Keratinocyte (primary cell): ENCODE measurements at regions not wholly inside any gene's neighbourhood (a gene's known extent, or its start where the extent isn't known, plus 50 kb on each side); places are given as distances from the start of the nearest gene placed in this dataset.

Experiments used
- DNase-seq: peaks from one replicate; pipeline ENCODE4 v3.0.0-alpha.2; 2011; ENCODE audit warnings: low read depth, missing footprints, low spot score
- FAIRE-seq: peaks from 2 replicates; lab custom pipeline; 2011; peaks lifted over from hg19 to GRCh38; lab: Jason Lieb, UNC
- H2AFZ ChIP-seq: 2 replicates; pipeline ENCODE4 v1.6.0; 2012; ENCODE audit warnings: low read length, control low read depth, inconsistent platforms; ENCODE audit not compliant: control insufficient read depth
- H3K27ac ChIP-seq: 2 replicates; pipeline ENCODE4 v1.5.1; 2011; ENCODE audit warnings: low read length; ENCODE audit not compliant: control insufficient read depth, insufficient read depth
- H3K27me3 ChIP-seq: 3 replicates; pipeline ENCODE4 v1.6.0; 2011; ENCODE audit warnings: low read length; ENCODE audit not compliant: control insufficient read depth, insufficient read depth; ENCODE audit errors: extremely low read depth
- H3K36me3 ChIP-seq, 2 experiments: 2 replicates in 1 of 2; 3 replicates in 1 of 2; pipeline ENCODE4 v1.5.1; 2011; ENCODE audit warnings: low read length in 2 of 2, mild to moderate bottlenecking in 1 of 2; ENCODE audit not compliant: control insufficient read depth in 2 of 2, insufficient read depth in 2 of 2; ENCODE audit errors: extremely low read depth in 1 of 2
- H3K4me1 ChIP-seq: 3 replicates; pipeline ENCODE4 v1.5.1; 2011; ENCODE audit warnings: low read length; ENCODE audit not compliant: control insufficient read depth, insufficient read depth; ENCODE audit errors: extremely low read depth
- H3K4me2 ChIP-seq: 3 replicates; pipeline ENCODE4 v1.6.0; 2011; ENCODE audit warnings: low read depth, low read length; ENCODE audit not compliant: control insufficient read depth, insufficient read depth; ENCODE audit errors: extremely low read depth
- H3K4me3 ChIP-seq, 3 experiments: fragments of 200-600 bp in 1 of 3; sonication (generic) in 1 of 3; 2 replicates in 2 of 3; 3 replicates in 1 of 3; pipeline ENCODE4 v1.5.1; 2011 to 2016; ENCODE audit warnings: low read length in 3 of 3, mild to moderate bottlenecking in 3 of 3, control low read depth in 2 of 3, inconsistent platforms in 1 of 3, low read depth in 1 of 3, mixed read lengths in 1 of 3, mixed run types in 1 of 3, moderate library complexity in 1 of 3; ENCODE audit not compliant: control insufficient read depth in 2 of 3, insufficient read depth in 2 of 3; ENCODE audit errors: extremely low read depth in 1 of 3
- H3K79me2 ChIP-seq: 2 replicates; pipeline ENCODE4 v1.6.0; 2012; ENCODE audit warnings: low read length; ENCODE audit not compliant: control insufficient read depth, insufficient read depth
- H3K9ac ChIP-seq: 3 replicates; pipeline ENCODE4 v1.6.0; 2011; ENCODE audit warnings: low read length; ENCODE audit not compliant: control insufficient read depth, insufficient read depth; ENCODE audit errors: extremely low read depth
- H3K9me1 ChIP-seq: 3 replicates; pipeline ENCODE4 v1.6.0; 2011; ENCODE audit warnings: low read length; ENCODE audit not compliant: control insufficient read depth, insufficient read depth; ENCODE audit errors: extremely low read depth
- H3K9me3 ChIP-seq: 2 replicates; pipeline ENCODE4 v1.5.1; 2012; ENCODE audit warnings: low read depth, low read length; ENCODE audit not compliant: control insufficient read depth
- H4K20me1 ChIP-seq: 3 replicates; pipeline ENCODE4 v1.6.0; 2011; ENCODE audit warnings: low read length; ENCODE audit not compliant: control insufficient read depth, insufficient read depth; ENCODE audit errors: extremely low read depth
- CTCF ChIP-seq, 3 experiments: IDR thresholded peaks in 1 of 3; conservative IDR thresholded peaks in 1 of 3; optimal IDR thresholded peaks in 1 of 3; 2 replicates in 2 of 3; 3 replicates in 1 of 3; pipeline versions ENCODE3 to v1.5.1; 2011; ENCODE audit warnings: low read length in 3 of 3, mild to moderate bottlenecking in 3 of 3, moderate library complexity in 2 of 3, control low read depth in 1 of 3, inconsistent platforms in 1 of 3; ENCODE audit not compliant: insufficient read depth in 2 of 3; ENCODE audit errors: extremely low read depth in 1 of 3
- EZH2 ChIP-seq: IDR thresholded peaks from one replicate; pipeline ENCODE4 v1.6.1; 2012; ENCODE audit warnings: inconsistent platforms, mild to moderate bottlenecking, low read length, moderate library complexity
- dilution Hi-C: fragments of 300-500 bp; cut with MboI; formaldehyde crosslinking; loops from one replicate; pipeline ENCODE4 v1.7.0; 2020; ENCODE audit warnings: low sequenced_read_pairs; ENCODE audit not compliant: extremely low pct_ligation_motif_present

GRCh38 chr10:111370101-111370500, 293.3 kb downstream of the ADRA2A start:
- H3K27me3 ChIP-seq: no peaks in the 10 kb centered on the region
- H3K27ac ChIP-seq: no peak overlapping the region
- no peak overlapping the region for H2AFZ ChIP-seq
- no peaks in the 10 kb centered on the region for H3K9me3 ChIP-seq
- no peak for TF ChIP-seq EZH2
- no peak for TF ChIP-seq CTCF (optimal IDR thresholded peaks at IDR 0.05 in 1 of 3, IDR thresholded peaks at IDR 0.05 in 1 of 3, conservative IDR thresholded peaks at IDR 0.05 in 1 of 3; ENCODE audit: extremely low read depth in 1 of 3, insufficient read depth in 2 of 3, low read length in 3 of 3)
- H4K20me1 ChIP-seq: no peaks in the 10 kb centered on the region
- no peak overlapping the region for H3K4me3 ChIP-seq
- no peaks in the 10 kb centered on the region for H3K79me2 ChIP-seq
- no peak for FAIRE-seq
- dilution Hi-C loops: no loop called here
- H3K9me1 ChIP-seq: no peaks in the 10 kb centered on the region
- no peaks in the 10 kb centered on the region for H3K4me1 ChIP-seq
- no peak overlapping the region for H3K4me2 ChIP-seq
- no peak for DNase-seq
- no peak overlapping the region for H3K9ac ChIP-seq
- H3K36me3 ChIP-seq: no peaks in the 10 kb centered on the region

GRCh38 chr10:111373696-111374095, 296.9 kb downstream of the ADRA2A start:
- Histone ChIP-seq H3K9ac (no peak overlapping the region), H3K27ac (no peak overlapping the region), H3K9me1 (no peaks in the 10 kb centered on the region), H3K4me1 (no peaks in the 10 kb centered on the region), H3K79me2 (no peaks in the 10 kb centered on the region), H3K4me3 (no peak overlapping the region), H3K27me3 (no peaks in the 10 kb centered on the region), H3K36me3 (no peaks in the 10 kb centered on the region), H3K4me2 (no peak overlapping the region), H2AFZ (no peak overlapping the region), H3K9me3 (no peaks in the 10 kb centered on the region), H4K20me1 (no peaks in the 10 kb centered on the region)
- DNase-seq: no peak
- no peak for FAIRE-seq
- dilution Hi-C loops: no loop called here
- TF ChIP-seq EZH2 (no peak), CTCF (optimal IDR thresholded peaks at IDR 0.05 in 1 of 3, IDR thresholded peaks at IDR 0.05 in 1 of 3, conservative IDR thresholded peaks at IDR 0.05 in 1 of 3; ENCODE audit: extremely low read depth in 1 of 3, insufficient read depth in 2 of 3, low read length in 3 of 3) (no peak)
